ENCODE measurements at regions not wholly inside any gene's neighbourhood (a gene's known extent, or its start where the extent isn't known, plus 50 kb on each side); places are given as distances from the start of the nearest gene placed in this dataset.
"Not testable (repeated sequence)": the region's sequence is repeated elsewhere in the genome, so short reads cannot be mapped to it uniquely, and the experiment has no call there.

DNA sequence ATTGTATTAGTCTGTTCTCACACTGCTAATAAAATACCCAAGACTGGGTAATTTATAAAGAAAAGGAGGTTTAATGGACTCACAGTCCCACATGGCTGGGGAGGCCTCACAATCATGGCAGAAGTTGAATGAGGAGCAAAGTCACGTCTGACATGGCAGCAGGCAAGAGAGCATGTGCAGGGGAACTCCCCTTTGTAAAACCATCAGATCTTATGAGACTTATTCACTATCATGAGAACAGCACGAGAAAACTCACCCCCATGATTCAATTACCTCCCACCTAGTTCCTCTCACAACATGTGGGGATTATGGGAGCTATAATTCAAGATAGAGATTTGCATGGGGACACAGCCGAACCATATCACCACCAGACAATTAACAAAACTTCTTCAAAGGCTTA is 84.4 kb upstream of the ANKRD1 start:
- not testable (repeated sequence) for DNase-seq

DNA sequence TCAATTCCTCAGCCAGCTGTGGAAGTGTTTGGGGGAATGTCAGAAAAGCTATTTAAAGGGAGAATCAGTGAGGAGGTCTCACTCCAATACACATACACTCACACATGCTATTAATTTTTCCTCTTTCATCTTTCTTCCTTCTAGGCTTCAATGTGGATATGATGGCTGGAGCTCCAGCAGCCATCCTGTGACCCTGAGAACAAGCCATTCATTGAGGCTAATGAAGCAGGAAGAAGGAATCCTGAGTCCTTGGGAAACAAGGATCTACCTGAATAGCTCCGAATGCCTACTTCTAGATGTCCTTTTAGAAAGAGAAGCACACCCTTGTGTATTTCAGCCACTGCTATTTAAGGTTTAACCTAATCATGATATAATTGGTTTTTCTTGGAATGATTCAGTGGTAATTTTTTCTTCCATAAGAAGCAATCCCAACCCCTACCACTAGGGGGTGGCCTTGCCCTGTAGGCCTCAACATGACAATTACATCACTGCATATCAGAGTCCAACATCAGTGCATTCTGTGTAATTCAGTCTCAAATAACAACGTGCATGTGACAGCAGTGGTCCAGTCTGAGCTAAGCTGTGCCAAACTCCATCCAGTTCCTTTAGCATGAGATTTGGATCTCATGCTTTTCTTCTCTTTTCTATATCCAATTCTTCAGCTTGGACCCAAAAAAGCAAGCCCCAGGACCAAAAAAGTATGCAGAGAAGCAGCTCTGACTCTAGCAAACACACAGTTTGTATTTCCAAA is 85.3 kb upstream of the ANKRD1 start:
- DNase-seq, result peak; percentile 47 to 48

DNA sequence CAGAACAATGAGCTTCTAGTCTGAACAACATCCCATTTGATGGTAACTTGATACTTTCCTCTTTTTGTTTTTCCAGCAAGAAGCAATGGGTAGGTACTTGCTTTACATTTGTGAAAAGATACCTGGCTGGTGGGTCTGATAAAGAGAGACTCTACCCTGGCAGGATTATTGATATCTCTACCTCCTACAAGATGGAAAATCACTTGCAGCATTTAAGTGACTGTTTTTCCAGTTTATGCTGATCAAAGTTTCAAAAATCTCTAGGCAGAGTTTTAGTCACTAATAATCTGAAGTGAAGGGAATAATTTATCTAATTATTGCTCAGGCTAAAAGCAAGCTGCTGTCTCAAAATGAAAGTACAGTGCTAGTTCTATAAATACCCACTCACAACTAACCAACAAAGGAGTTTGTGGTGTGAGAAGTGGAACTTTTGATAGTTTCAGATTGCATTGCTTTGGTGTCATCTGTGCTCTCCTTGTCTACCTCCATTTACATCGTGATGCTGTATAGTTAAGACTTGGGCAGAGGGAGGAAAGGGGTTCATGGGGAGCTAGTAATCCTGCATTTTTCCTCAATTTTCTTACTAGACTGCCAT is 86.0 kb upstream of the ANKRD1 start:
- DNase-seq, result no peak

DNA sequence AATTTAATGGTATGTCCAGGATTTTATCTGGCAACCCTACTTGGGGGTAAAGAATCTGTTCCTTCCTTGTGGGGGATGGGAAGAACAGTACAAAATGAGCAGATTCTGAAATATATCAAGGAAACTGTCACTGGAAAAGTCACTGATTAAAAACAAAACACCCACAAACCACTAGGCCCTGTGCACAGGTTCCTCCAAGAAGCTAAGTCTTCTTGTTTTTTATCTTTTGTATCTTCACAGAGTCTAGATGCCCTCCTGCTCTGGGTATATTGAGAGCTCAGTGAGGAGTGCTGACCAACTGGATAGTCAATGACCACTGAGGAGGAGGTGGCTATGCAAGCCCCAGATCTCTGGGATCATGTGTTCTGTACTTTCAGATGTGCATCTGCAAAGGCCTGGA is 86.8 kb upstream of the ANKRD1 start:
- no peak for DNase-seq

DNA sequence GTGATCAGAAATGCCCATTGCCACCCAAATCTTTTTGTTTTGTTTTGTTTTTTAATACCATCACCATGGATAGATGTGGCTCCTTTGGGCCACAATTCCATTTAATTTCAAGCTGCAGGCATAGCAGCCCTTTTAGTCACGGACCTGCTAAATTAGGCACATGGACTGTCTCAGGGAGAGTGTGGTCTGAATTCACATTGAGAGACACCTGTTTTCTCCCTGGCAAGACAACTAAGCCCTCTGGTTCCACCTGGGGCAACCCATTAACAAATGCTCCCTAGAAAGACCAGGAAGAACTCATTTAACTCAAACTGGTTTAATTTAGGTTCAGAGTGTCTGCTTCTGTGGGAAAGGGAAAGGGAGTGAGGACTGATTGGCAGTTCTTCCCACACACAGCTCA is 88.2 kb upstream of the ANKRD1 start:
- no peak for DNase-seq

DNA sequence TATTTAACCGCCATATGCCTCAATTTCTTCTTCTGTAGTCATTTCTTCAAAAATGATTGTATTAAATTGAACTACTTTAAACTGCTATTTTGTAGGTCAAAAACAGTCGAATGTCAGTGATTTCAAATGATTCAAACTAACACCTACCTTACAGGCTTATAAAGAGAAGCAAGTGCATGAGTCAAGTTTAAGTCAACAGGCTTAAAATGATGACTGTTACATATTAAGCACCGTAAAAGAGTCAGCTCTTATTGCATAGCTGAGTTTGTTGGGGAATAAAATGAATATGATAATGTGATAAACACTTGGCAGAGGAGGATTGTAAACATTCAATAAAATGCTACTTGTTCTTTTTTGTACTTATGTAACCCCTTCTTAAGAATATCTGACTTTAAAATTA is 90.1 kb upstream of the ANKRD1 start:
- DNase-seq, result no peak

DNA sequence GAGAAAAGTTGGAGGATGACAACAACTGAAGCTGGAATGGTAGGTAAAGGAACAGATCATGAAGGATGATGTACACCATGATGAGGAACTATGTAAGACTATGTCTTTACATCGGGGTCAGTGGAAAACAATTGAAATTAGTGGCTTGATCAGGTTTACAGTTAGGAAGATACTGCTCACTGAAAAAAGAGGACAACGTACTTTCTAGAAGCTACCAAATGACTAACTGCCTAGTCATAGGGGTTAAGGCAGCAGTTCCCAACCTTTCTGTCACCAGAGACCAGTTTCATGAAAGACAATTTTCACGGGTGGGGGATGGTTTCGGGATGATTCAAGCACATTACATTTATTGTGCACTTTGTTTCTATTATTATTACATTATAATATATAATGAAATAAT is 91.6 kb upstream of the ANKRD1 start:
- DNase-seq, result no peak

DNA sequence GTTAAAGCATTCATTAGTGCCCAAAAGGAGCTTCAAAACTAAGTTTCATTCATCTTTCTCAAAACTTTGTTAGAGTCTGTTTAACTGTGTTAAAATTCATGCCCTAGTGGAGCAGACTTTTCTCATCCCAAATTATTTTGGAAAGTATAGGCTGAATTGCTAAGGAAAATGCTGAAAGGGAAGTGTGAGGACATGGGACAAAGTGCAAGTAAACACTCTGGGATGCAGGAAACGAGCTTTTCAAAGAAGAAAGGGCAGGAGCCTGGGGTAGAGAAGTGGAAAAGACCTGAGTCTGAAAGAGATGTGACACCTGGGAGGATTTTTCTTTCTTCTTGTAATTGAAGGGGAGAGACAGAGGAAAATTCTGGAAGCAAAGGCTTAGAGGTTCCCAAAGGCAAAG is 93.1 kb upstream of the ANKRD1 start:
- DNase-seq, result no peak

DNA sequence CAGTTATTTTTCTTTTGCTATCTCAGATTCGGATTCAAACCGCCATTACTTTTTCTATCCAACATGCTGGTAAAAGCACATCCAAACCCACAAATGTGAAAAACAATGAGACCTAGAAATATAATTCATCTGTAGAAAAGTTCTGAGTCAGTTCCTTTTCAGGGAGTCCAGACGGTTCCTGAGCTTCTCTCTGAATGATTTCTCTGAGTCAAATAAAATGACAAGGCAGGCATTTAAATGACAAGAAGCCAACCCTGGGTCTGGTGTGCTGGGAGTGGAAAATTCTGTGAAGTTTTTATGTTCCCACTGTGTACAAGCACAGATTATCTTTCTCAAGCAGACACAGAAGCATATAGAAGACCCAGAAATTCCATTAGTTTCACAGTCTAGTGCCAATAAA is 96.3 kb upstream of the ANKRD1 start:
- DNase-seq, result no peak

DNA sequence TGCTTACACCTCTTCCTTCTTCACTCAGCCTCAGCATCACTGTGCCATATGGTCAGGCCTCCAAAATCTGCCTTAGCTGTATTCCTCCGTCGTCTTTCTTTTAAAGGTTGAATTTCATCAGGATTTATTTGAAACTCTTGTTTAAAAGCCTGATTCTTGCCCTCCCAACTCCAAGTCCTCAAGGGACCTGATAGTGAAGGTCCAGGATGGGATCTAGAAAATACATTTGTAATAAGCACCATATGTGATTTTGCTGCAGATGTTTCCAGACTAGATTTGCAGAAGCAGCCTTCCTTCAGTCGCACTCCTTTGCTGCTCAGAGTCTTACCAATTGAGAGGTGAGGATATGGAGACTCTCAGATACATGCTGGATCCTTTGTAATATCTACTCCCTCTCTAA is 101.0 kb upstream of the ANKRD1 start:
- DNase-seq, result no peak

DNA sequence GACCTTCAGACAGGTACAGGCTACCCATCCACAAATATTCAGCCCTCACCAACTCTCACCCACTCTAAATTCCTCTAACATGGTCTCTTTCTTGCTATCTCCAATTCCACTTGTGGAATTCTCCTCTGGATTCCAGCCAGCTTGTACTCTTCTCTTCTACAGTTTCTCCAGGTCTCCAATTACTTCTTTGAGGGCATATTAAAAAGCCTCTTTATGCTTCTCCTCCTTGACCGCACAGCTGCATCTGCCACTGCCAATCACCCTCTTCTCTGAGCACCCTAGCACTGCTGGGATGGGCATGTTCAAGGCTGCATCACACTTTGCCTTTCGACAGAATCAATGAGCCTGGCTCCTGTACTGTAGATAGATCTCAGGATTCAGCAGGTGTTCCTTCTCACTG is 101.5 kb upstream of the ANKRD1 start:
- DNase-seq, result no peak

DNA sequence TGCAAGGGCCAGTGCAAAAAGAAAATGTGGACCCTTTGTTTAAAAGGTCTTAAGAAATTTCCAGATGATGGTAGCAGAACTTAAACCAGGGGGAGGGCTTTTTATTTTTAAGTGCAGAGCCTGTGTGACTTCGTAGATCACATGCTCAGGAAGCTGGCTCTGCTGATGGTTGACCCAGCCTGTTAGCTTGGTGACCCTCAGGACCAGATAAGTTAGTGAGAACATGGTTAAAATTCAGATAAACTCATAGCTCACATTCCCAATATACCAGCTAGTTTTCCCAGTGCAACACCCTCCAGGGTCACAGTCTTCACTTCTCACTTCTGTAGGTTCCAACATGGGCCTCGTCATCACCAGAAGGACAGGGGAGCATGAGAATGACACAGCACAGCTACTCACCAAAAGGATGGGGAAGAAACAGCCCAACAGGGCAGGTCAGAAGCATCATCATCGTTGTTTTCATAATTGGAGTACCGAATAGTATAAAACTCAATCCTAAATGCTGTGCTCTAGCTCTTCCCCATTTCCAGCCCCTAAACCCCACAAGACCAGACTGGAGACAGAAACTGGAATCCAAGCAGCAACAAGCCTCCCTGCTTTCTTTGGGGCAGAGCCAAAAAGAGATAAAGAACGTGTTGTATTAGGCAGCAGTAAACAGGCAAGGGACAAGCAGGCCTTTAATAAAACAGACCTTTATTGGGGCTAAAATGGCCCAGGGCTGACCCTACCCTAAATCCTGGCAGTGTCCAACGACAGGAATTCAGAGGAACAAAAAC is 102.2 kb upstream of the ANKRD1 start:
- DNase-seq, result no peak

DNA sequence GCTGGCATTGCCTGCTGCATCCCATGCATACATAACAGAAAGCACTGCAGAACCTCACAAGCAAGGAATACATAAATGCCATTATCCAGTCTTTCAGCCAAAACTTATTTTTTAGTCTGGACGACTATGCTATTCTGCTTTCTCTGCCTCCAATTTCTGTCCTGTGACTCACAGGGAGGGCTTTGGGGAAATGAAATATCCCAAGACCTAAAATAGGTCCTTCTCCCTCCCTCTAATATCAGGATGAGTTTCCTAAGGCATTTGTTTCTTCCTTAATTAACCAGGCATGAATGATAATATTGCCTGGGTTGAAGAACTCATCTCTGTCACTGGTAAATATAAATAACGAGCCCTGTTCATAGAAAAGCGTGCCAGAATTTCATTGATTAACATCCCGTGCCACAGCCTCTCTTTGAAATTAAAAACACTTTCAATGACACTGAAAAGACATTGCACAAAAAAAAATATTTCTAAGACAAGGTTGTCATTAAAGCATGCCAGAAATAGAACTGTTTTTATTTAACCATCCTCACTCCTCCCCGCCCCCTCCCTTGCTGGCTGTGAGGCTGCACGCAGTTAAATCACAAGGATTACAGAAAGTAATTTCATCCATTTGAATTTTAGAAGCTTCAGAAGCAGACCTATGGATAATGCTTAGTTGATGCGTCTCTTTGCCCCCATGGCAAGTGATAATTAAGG is 103.0 kb upstream of the ANKRD1 start:
- DNase-seq, result no peak

DNA sequence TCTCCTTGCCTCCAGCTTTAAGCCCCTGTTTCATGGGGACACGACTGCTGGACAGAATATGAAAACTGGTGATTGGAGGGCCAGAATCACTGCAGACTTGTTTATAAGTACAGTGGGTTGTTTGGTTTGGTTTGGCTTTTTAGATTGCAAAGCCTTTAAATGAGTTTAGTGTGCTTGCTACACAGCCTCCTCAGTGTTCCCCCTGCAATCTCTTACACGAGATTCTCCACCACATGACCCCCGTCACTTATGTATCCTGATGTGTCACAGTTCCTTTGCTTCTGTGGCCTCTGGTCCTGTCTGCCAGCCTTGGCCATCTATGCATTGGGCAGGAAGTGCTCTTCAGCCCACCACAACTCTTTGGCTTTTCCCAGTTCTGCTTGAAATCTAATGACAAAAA is 103.7 kb upstream of the ANKRD1 start:
- DNase-seq, result no peak

DNA sequence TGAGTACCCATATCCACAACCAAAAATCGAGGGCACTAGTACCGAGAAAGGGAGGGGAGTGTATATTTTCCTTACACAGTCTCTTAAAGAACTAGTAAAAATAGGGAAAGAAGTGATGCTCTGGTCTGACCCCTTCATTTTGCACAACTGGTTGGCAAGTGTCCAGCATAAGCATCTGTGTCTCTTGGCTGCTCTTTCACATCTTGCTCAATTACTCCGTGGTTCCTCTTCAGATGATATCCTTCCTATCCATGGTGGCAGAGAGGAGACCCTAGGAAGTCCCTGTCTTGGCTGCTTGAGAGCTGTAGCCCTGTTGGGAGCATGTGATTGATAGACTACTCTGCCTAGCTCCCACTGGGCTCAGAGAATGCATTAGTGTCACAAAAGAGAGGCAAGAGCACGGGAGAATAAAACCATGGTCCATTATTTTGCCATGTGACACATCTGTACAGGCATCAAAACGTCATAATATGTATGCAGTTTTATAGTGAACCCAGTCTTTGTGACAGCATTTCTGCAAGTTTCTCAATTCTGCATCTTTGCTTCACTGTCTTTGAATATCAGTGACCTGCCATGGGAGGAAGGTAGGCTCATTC is 111.8 kb upstream of the ANKRD1 start:
- DNase-seq, result no peak

DNA sequence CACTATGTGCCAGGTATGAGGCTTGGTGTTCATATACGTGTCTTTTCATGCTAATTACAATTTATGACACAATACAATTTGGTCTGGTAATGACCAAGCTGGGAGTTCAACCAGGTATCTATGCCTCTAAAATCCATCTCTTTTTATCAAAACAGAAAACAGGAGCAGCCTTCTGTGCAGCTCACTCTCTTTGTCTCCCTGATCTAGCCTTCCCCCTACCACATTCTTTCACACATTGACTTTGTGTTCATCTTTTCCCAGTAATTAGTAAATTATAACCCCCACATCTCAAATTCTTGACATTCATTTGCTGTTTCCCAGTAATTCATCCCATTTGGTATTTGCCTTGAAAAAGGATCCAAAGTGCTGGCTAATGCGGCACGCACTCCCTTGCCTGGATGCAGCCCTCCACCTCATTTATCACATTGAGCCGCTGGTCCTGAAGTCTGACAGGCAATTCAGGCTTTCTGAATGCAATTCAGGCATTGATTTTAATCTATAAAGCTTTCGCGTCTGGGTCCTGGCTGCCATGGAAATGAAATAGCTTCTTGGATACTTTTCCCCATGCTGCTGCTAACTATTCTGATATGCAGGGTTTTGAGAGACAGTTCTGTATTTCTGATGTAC is 112.5 kb upstream of the ANKRD1 start:
- no peak for DNase-seq

DNA sequence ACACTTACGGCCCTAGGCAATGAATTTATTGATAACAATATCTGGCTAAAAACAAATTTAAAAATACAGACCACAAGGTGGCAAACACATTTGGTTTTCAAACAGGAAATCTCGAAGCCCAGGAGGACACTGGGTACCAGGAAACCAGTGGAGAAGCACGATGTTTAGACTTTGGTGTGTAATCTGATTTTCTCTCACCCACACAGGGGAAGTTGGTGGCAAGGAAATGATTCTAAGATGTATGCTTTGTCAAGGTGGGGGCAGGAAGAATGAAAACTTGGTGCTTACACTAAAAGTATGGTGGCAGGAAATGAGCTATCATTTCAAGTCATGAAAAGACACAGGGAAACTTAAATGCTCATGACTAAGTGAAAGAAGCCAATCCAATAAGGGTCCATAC is 113.2 kb upstream of the ANKRD1 start:
- DNase-seq, result peak in 1 of 2 experiments; percentile 3

DNA sequence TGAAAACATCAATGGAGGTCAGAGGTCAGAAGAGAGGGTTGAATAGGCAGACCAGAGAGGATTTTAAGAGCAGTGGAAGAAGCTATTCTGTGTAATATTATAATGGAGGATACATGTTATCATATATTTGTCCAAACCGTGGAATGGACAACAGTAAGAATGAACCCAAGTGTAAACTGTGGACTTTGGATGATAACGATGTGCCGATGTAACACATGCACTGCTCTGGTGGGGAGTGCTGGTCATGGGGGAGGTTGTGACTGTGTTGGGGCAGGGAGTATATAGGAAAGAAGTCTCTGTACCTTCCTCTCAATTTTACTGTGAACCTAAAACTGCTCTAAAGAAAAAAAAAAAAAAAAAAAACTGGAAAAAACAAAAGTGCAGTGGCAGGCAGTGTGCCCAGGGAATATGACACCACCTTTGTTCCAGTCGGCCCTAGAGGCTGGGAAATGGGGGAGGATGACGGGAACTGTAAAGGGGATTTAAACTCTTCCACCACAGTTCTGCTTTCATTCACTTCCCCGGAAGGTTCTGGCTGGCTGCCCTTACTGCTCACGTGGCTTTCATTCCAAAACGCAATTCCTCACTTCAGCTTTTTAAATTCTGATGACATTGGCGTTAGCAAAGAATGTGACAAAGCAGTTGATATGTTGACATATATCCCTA is 113.7 kb upstream of the ANKRD1 start:
- no peak for DNase-seq

DNA sequence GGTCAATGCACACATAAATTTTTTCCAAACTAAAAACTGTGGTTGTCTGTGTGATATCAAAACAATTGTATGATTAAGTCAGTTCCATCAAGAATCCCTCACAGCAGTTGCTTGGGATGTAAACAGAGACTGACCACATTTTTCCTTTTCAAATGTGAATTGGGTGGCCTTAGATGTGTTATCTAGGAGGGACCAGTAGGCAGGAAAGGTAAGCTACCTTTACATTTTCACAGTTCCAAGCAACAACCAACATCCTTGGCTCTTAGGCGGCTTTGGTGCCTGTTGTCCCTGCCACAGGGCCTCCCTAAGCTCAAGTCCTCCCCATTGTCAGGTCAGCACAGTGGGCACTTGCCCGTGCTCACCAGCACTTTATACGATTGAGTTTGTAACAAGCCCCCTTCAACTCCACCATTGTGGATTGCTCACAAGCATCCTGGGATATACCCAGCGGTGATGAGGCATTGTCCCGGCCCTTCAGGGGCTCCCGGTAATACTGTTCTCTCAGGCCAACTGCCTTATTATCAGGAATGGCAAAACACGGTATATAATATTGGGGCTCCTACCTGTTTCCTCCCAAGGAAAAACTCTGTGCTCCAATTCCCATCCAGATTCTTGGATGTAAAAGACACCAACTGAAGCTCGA is 114.9 kb upstream of the ANKRD1 start:
- DNase-seq, result no peak

DNA sequence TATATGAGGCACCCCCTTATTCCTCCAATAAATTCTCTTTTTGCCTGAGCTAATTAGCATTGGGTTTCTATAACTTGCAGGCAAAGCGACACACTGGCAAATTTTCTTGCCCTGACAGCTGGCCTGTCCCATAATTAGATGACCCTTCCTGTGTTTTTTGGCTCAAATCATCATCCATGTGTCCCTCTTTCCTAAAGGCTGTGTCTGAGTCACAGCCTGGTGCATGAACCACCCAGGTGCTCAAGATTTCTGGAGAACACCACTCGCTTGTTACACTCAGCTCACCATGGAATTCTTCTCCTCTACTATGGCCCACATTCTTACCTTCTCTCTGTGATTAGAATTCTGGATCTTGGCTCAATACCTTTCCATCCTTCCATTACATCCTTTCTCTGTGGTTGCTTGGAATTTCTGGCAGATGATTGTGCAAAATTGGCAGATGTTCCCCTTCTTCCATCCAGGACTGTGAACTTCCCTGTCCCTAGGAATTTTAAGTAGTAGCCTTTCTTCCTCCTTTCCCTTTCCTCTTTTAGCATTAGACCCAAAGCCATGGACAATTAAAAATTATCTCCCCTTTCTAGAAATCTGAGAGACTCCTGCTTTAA is 116.0 kb upstream of the ANKRD1 start:
- DNase-seq, result no peak

DNA sequence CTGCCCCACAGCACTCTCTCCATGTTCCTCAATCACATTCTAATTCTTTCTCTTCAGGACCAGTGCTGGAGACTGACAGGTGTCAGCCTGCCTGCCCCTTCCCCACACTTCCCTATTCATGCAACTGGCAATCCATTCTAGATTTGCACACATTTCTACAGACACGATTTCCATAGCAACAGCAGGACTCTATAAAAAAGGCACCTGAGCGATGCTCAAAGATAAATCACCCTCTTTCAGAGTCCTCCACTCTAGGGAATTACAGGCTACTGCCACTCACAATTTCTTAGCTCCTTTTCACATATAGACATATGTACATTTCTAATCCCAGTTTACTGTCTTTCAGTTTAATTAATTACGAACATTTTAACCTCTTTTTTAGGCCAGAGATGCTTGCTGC is 118.1 kb upstream of the ANKRD1 start:
- no peak for DNase-seq

Data from stimulated activated CD4-positive, alpha-beta T cell treated with anti-CD3 and anti-CD28 coated beads, Interleukin-4, amount 100 ng/mL, for 4 hours (primary cell).